Endodermal cell (in vitro differentiated cells): ENCODE measurements at regions not wholly inside any gene's neighbourhood (a gene's known extent, or its start where the extent isn't known, plus 50 kb on each side); places are given as distances from the start of the nearest gene placed in this dataset.

Experiments
- DNase-seq: peaks from one replicate; pipeline ENCODE4 v3.0.0-alpha.2; 2017
- H3K27ac ChIP-seq: 2 replicates; pipeline ENCODE4 v1.5.1; 2013; ENCODE audit warnings: mild to moderate bottlenecking, low read depth, low read length, moderate library complexity
- H3K27me3 ChIP-seq: 2 replicates; pipeline ENCODE4 v1.6.1; 2013; ENCODE audit warnings: mild to moderate bottlenecking, low read length, moderate library complexity; ENCODE audit not compliant: insufficient read depth, control insufficient read depth, poor library complexity, severe bottlenecking
- H3K36me3 ChIP-seq: 2 replicates; pipeline ENCODE4 v1.7.0; 2013; ENCODE audit warnings: mild to moderate bottlenecking, low read length, moderate library complexity; ENCODE audit not compliant: control insufficient read depth, insufficient read depth
- H3K4me1 ChIP-seq: one replicate; pipeline ENCODE4 v1.7.0; 2013; ENCODE audit warnings: low read length; ENCODE audit not compliant: control insufficient read depth, insufficient read depth
- H3K4me3 ChIP-seq: 2 replicates; pipeline ENCODE4 v1.5.1; 2013; ENCODE audit warnings: mild to moderate bottlenecking, low read length, moderate library complexity
- H3K9ac ChIP-seq: 2 replicates; pipeline ENCODE4 v1.6.1; 2013; ENCODE audit warnings: mild to moderate bottlenecking, low read length, moderate library complexity; ENCODE audit not compliant: poor library complexity, severe bottlenecking; ENCODE audit errors: extremely low read depth
- H3K9me3 ChIP-seq: 2 replicates; pipeline ENCODE4 v1.6.1; 2013; ENCODE audit warnings: mild to moderate bottlenecking, low read length, moderate library complexity; ENCODE audit not compliant: control insufficient read depth
- H3K27ac Mint-ChIP-seq: 2 replicates; pipeline ENCODE4 v1.8.0; 2020; ENCODE audit warnings: mixed read lengths
- H3K27me3 Mint-ChIP-seq: 2 replicates; pipeline ENCODE4 v1.8.0; 2021; ENCODE audit warnings: mild to moderate bottlenecking, mixed read lengths; ENCODE audit not compliant: insufficient read depth
- H3K36me3 Mint-ChIP-seq: 2 replicates; pipeline ENCODE4 v1.8.0; 2020; ENCODE audit warnings: low read depth, mixed read lengths
- H3K4me1 Mint-ChIP-seq: 2 replicates; pipeline ENCODE4 v1.8.0; 2020; ENCODE audit warnings: mixed read lengths
- H3K4me3 Mint-ChIP-seq: 2 replicates; pipeline ENCODE4 v1.8.0; 2020; ENCODE audit warnings: mild to moderate bottlenecking, moderate library complexity, mixed read lengths
- H3K9me3 Mint-ChIP-seq: 2 replicates; pipeline ENCODE4 v1.8.0; 2020; ENCODE audit warnings: mild to moderate bottlenecking, mixed read lengths
- WGBS, 2 experiments: methylation state at CpG; one replicate each; pipeline versions ENCODE4 v1.1.5 to v1.1.7; 2013; ENCODE audit warnings: missing lambda C conversion rate in 2 of 2, mixed read lengths in 1 of 2; ENCODE audit not compliant: insufficient coverage in 1 of 2, insufficient read length in 1 of 2; 5-methylcytosine and 5-hydroxymethylcytosine counted together
- TF ChIP-seq, protein P1 (sequence below): fragments of 200-600 bp; sonication (generic); conservative IDR thresholded peaks from 2 replicates; pipeline ENCODE4 v1.5.0; 2021; ENCODE audit warnings: antibody characterized with exemption, mild to moderate bottlenecking

GRCh38 chr22:49564666-49565515 is 262.8 kb downstream of the BRD1 start:
- Histone ChIP-seq H3K9me3 (no peaks in the 10 kb centered on the region), H3K27ac (no peak overlapping the region), H3K9ac (no peak overlapping the region), H3K36me3 (no peaks in the 10 kb centered on the region), H3K4me1 (no peaks in the 10 kb centered on the region), H3K27me3 (no peaks in the 10 kb centered on the region), H3K4me3 (no peak overlapping the region)
- Mint-ChIP-seq H3K4me1 (no peaks in the 10 kb centered on the region), H3K27me3 (no peaks in the 10 kb centered on the region), H3K9me3 (no peaks in the 10 kb centered on the region), H3K4me3 (no peak overlapping the region), H3K27ac (no peak overlapping the region), H3K36me3 (no peaks in the 10 kb centered on the region)
- WGBS, 2 experiments, result 92 to 97% methylated on average over 24 to 28 of the region's 28 CpGs
- TF ChIP-seq, protein P1, sequence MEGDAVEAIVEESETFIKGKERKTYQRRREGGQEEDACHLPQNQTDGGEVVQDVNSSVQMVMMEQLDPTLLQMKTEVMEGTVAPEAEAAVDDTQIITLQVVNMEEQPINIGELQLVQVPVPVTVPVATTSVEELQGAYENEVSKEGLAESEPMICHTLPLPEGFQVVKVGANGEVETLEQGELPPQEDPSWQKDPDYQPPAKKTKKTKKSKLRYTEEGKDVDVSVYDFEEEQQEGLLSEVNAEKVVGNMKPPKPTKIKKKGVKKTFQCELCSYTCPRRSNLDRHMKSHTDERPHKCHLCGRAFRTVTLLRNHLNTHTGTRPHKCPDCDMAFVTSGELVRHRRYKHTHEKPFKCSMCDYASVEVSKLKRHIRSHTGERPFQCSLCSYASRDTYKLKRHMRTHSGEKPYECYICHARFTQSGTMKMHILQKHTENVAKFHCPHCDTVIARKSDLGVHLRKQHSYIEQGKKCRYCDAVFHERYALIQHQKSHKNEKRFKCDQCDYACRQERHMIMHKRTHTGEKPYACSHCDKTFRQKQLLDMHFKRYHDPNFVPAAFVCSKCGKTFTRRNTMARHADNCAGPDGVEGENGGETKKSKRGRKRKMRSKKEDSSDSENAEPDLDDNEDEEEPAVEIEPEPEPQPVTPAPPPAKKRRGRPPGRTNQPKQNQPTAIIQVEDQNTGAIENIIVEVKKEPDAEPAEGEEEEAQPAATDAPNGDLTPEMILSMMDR, result no peak
- peak; percentile 18 for DNase-seq

DNA sequence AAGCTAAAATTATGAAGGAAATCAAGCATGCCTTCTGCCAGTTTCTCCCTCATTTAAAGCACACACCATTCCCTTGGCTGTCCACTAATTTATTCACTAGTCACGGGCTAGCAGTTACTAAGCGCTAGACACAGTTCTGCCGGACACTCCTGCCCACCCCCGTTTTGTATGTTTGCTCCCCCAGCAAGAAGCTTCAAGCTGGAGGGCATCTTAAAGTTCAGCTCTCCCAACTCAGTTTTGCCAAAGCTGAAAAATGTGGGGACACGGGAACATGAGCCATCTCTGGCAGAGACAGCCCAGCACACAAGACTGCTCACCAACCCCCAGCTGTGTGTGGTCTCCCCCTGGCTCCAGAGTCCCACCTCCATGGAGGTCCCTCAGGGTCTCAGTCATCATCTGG is 263.6 kb downstream of the BRD1 start:
- H3K27ac ChIP-seq, result no peak overlapping the region
- no peak overlapping the region for H3K9ac ChIP-seq
- Mint-ChIP-seq H3K4me1 (no peaks in the 10 kb centered on the region), H3K27ac (no peak overlapping the region), H3K27me3 (no peaks in the 10 kb centered on the region), H3K36me3 (no peaks in the 10 kb centered on the region), H3K9me3 (no peaks in the 10 kb centered on the region), H3K4me3 (no peak overlapping the region)
- peak; percentile 12 for DNase-seq
- WGBS, 2 experiments, result 86 to 87% methylated on average over 1 to 5 of the region's 5 CpGs
- no peaks in the 10 kb centered on the region for H3K27me3 ChIP-seq
- H3K9me3 ChIP-seq, result no peaks in the 10 kb centered on the region
- no peaks in the 10 kb centered on the region for H3K36me3 ChIP-seq
- H3K4me1 ChIP-seq, result no peaks in the 10 kb centered on the region
- TF ChIP-seq, protein P1, result no peak
- no peak overlapping the region for H3K4me3 ChIP-seq

DNA sequence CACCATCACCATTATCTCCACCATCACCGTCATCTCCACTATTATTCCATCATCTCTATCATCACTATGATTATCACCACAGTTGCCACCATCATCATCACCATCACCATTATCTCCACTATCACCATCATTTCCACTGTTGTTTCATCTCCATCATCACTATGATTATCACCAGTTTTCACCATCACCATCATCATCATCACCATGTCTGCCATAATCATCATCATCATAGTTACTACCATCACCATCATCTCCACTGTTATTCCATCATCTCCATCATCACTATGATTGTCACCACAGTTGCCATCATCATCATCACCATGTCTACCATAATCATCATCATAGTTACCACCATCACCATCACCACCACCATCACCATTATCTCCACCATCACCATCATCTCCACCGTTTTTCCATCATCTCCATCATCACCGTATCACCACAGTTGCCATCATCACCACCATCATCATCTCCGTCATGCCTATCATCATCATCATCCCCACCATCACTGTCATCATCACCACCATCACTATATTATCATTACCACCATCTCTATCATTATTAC is 264.9 kb downstream of the BRD1 start:
- no peaks in the 10 kb centered on the region for H3K9me3 ChIP-seq
- H3K4me1 Mint-ChIP-seq, result no peaks in the 10 kb centered on the region
- no peak for DNase-seq
- H3K9ac ChIP-seq, result no peak overlapping the region
- H3K4me3 ChIP-seq, result no peak overlapping the region
- WGBS, 2 experiments, result 87 to 95% methylated on average over 4 of the region's 4 CpGs
- no peak overlapping the region for H3K27ac ChIP-seq
- TF ChIP-seq, protein P1, result no peak
- H3K27me3 Mint-ChIP-seq, result no peaks in the 10 kb centered on the region
- H3K4me1 ChIP-seq, result no peaks in the 10 kb centered on the region
- no peaks in the 10 kb centered on the region for H3K27me3 ChIP-seq
- no peaks in the 10 kb centered on the region for H3K9me3 Mint-ChIP-seq
- no peaks in the 10 kb centered on the region for H3K36me3 ChIP-seq
- no peaks in the 10 kb centered on the region for H3K36me3 Mint-ChIP-seq
- no peak overlapping the region for H3K4me3 Mint-ChIP-seq
- no peak overlapping the region for H3K27ac Mint-ChIP-seq
